K562 (cell line): ENCODE measurements at regions not wholly inside any gene's neighbourhood (a gene's known extent, or its start where the extent isn't known, plus 50 kb on each side); places are given as distances from the start of the nearest gene placed in this dataset.
A peak's percentile ranks its signal among the peaks of the same experiment; 100 is the strongest.

Experiments used
- ATAC-seq: fragments of 200-7000 bp; cut with Tn5 transposase; 3 replicates; pipeline ENCODE4 v1.9.1; 2020; ENCODE audit warnings: moderate library complexity
- BruUV-seq: library from RNA; stranded (reverse); fragments of 400-500 nt; replicated peaks from 2 replicates; lab custom pipeline; 2021; lab: Mats Ljungman, UMichigan
- CTCF ChIA-PET: fragments of 300-600 bp; formaldehyde crosslinking; extraction: SDS; loops from one replicate; lab custom pipeline; 2021; ENCODE audit warnings: low intra/inter-chr PET ratio; lab: Yijun Ruan, JAX
- POLR2A ChIA-PET: fragments of 300-600, 350-650 bp; sonication (Branson Sonifier 250); formaldehyde crosslinking; extraction: SDS; loops from one replicate; lab custom pipeline; 2021; ENCODE audit warnings: antibody characterized with exemption, inconsistent platforms; lab: Yijun Ruan, JAX
- DNase-seq, 4 experiments: peaks; one replicate each; pipeline versions ENCODE4 v3.0.0 to v3.0.0-alpha.2; 2011 to 2018; ENCODE audit warnings: low spot score in 3 of 4, mixed read lengths in 3 of 4; ENCODE audit errors: extremely low read depth in 1 of 4
- FAIRE-seq: peaks from 2 replicates; lab custom pipeline; 2011; peaks lifted over from hg19 to GRCh38; lab: Jason Lieb, UNC
- H2AFZ ChIP-seq: 2 replicates; pipeline ENCODE4 v1.6.0; 2011; ENCODE audit warnings: low read depth, low read length, control low read depth, inconsistent platforms
- H3K27ac ChIP-seq: fragments of 200-600 bp; 3 replicates; pipeline ENCODE4 v1.8.0; 2011; ENCODE audit warnings: low read depth, mild to moderate bottlenecking, control low read depth, inconsistent platforms, low read length, moderate library complexity, mixed read lengths; ENCODE audit errors: extremely low read depth
- H3K27me3 ChIP-seq, 2 experiments: fragments of 300-600 bp in 1 of 2; 2 replicates in 1 of 2; 3 replicates in 1 of 2; pipeline versions ENCODE4 v1.6.0 to v1.8.0; 2011; ENCODE audit warnings: inconsistent platforms in 2 of 2, low read length in 2 of 2, mild to moderate bottlenecking in 1 of 2, mixed read lengths in 1 of 2, moderate library complexity in 1 of 2; ENCODE audit not compliant: control insufficient read depth in 2 of 2, insufficient read depth in 2 of 2
- H3K36me3 ChIP-seq: fragments of 300-600 bp; 3 replicates; pipeline ENCODE4 v1.8.0; 2011; ENCODE audit warnings: mild to moderate bottlenecking, low read length, inconsistent platforms; ENCODE audit not compliant: control insufficient read depth, insufficient read depth
- H3K4me1 ChIP-seq, 2 experiments: fragments of 200-600 bp in 1 of 2; replicated peaks in 1 of 2; 2 replicates in 1 of 2; 3 replicates in 1 of 2; pipeline versions ENCODE4 v1.5.1 to v1.8.0; 2011; ENCODE audit warnings: inconsistent platforms in 2 of 2, low read length in 2 of 2, mild to moderate bottlenecking in 1 of 2, mixed read lengths in 1 of 2, moderate library complexity in 1 of 2; ENCODE audit not compliant: control insufficient read depth in 2 of 2, insufficient read depth in 2 of 2
- H3K4me2 ChIP-seq: 2 replicates; pipeline ENCODE4 v1.6.1; 2011; ENCODE audit warnings: low read length, control low read depth, inconsistent platforms, mixed read lengths; ENCODE audit not compliant: insufficient read depth
- H3K4me3 ChIP-seq: fragments of 200-600 bp; sonication (generic), shearing (Covaris generic); 2 replicates; pipeline ENCODE4 v1.5.1; 2016; ENCODE audit warnings: control low read depth, inconsistent platforms
- H3K79me2 ChIP-seq: fragments of 200-600 bp; 3 replicates; pipeline ENCODE4 v1.8.0; 2011; ENCODE audit warnings: low read length, inconsistent platforms; ENCODE audit not compliant: control insufficient read depth, insufficient read depth
- H3K9ac ChIP-seq, 2 experiments: 2 replicates each; pipeline versions ENCODE4 v1.6.0 to v1.6.1; 2011; ENCODE audit warnings: low read depth in 2 of 2, low read length in 2 of 2, control low read depth in 1 of 2, inconsistent platforms in 1 of 2, mild to moderate bottlenecking in 1 of 2, mixed read lengths in 1 of 2; ENCODE audit not compliant: insufficient read depth in 1 of 2
- H3K9me1 ChIP-seq: one replicate; pipeline ENCODE4 v1.6.0; 2011; ENCODE audit warnings: inconsistent platforms, mild to moderate bottlenecking, low read length, moderate library complexity; ENCODE audit not compliant: control insufficient read depth, insufficient read depth
- H3K9me3 ChIP-seq: replicated peaks from 2 replicates; pipeline ENCODE4 v1.5.1; 2011; ENCODE audit warnings: low read depth, low read length, inconsistent platforms; ENCODE audit not compliant: control insufficient read depth, insufficient read depth
- H4K20me1 ChIP-seq: replicated peaks from 2 replicates; pipeline ENCODE4 v1.6.1; 2011; ENCODE audit warnings: low read length, inconsistent platforms, mixed read lengths; ENCODE audit not compliant: control insufficient read depth, insufficient read depth
- ATF7 ChIP-seq: fragments of 450-650 bp; IDR thresholded peaks from 2 replicates; pipeline ENCODE4 v1.7.1; 2014; ENCODE audit warnings: mild to moderate bottlenecking, moderate library complexity
- CEBPZ ChIP-seq: fragments of 150-350 bp; IDR thresholded peaks from 2 replicates; pipeline ENCODE4 v1.6.1; 2014; ENCODE audit warnings: low read depth, mild to moderate bottlenecking, low read length, borderline replicate concordance
- ETS2 ChIP-seq: IDR thresholded peaks from 2 replicates; pipeline ENCODE4 v1.6.1; 2016; ENCODE audit warnings: borderline replicate concordance, missing genetic modification characterization, mild to moderate bottlenecking, moderate library complexity, missing compliant biosample characterization; ENCODE audit not compliant: poor library complexity, severe bottlenecking
- FOXA3 ChIP-seq, 2 experiments: fragments of 450-650 bp in 1 of 2; sonication (generic) in 1 of 2; formaldehyde crosslinking; IDR thresholded peaks in 1 of 2; conservative IDR thresholded peaks in 1 of 2; 2 replicates each; pipeline versions ENCODE4 v1.4.0 to v1.8.0; 2020 to 2022; ENCODE audit warnings: mild to moderate bottlenecking in 2 of 2, missing genetic modification reagents in 1 of 2
- GATA2 ChIP-seq: sonication (generic); formaldehyde crosslinking; IDR thresholded peaks from 2 replicates; pipeline ENCODE4 v1.4.0; 2020; ENCODE audit warnings: mild to moderate bottlenecking, missing genetic modification reagents
- HNRNPK ChIP-seq: fragments of 200-400 bp; formaldehyde crosslinking; IDR thresholded peaks from one replicate; pipeline ENCODE4 v1.6.1; 2018; ENCODE audit warnings: mild to moderate bottlenecking, low read depth, low read length; ENCODE audit not compliant: poor library complexity, severe bottlenecking
- KLF1 ChIP-seq: fragments of 450-650 bp; IDR thresholded peaks from 2 replicates; pipeline ENCODE4 v1.6.1; 2016; ENCODE audit warnings: missing genetic modification characterization, missing compliant biosample characterization
- LARP7 ChIP-seq: fragments of 450-650 bp; IDR thresholded peaks from 2 replicates; pipeline ENCODE4 v1.6.1; 2016
- LCOR ChIP-seq: sonication (generic); formaldehyde crosslinking; IDR thresholded peaks from 2 replicates; pipeline ENCODE4 v1.8.0; 2022; ENCODE audit warnings: mild to moderate bottlenecking, missing genetic modification reagents
- NCOA6 ChIP-seq: fragments of 450-650 bp; IDR thresholded peaks from 2 replicates; pipeline ENCODE4 v1.6.1; 2017; ENCODE audit warnings: mild to moderate bottlenecking
- NCOR1 ChIP-seq: fragments of 450-650 bp; IDR thresholded peaks from 2 replicates; pipeline ENCODE4 v1.6.1; 2016; ENCODE audit warnings: mild to moderate bottlenecking, moderate library complexity
- NFE2L1 ChIP-seq: fragments of 450-650 bp; IDR thresholded peaks from 2 replicates; pipeline ENCODE4 v1.6.1; 2016; ENCODE audit warnings: missing genetic modification characterization, low read depth, mild to moderate bottlenecking, missing compliant biosample characterization, moderate library complexity, borderline replicate concordance
- NFIX ChIP-seq: fragments of 250-450 bp; sonication (Bioruptor Pico); IDR thresholded peaks from 2 replicates; pipeline ENCODE4 v1.4.0; 2020; ENCODE audit warnings: low read depth, mild to moderate bottlenecking, moderate library complexity
- PTBP1 ChIP-seq: fragments of 200-400 bp; formaldehyde crosslinking; IDR thresholded peaks from 2 replicates; pipeline ENCODE4 v1.6.1; 2017; ENCODE audit warnings: low read depth, low read length
- RFX7 ChIP-seq: fragments of 250-450 bp; sonication (Bioruptor Pico); IDR thresholded peaks from 2 replicates; pipeline ENCODE4 v1.5.1; 2021; ENCODE audit warnings: mild to moderate bottlenecking
- SREBF2 ChIP-seq: sonication (generic); formaldehyde crosslinking; IDR thresholded peaks from 2 replicates; pipeline ENCODE4 v1.4.0; 2020; ENCODE audit warnings: mild to moderate bottlenecking, missing genetic modification reagents
- THAP7 ChIP-seq: fragments of 250-450 bp; sonication (Bioruptor Pico); IDR thresholded peaks from 2 replicates; pipeline ENCODE4 v1.5.0; 2021
- ZC3H8 ChIP-seq: fragments of 450-650 bp; IDR thresholded peaks from 2 replicates; pipeline ENCODE4 v1.6.1; 2017
- ZNF263 ChIP-seq: sonication (generic); formaldehyde crosslinking; IDR thresholded peaks from 2 replicates; pipeline ENCODE4 v1.8.0; 2022; ENCODE audit warnings: mild to moderate bottlenecking, missing genetic modification reagents, borderline replicate concordance
- ZNF766 ChIP-seq: fragments of 200-800 bp; sonication (Bioruptor generic); conservative IDR thresholded peaks from 2 replicates; pipeline ENCODE4 v1.6.1; 2016; ENCODE audit warnings: missing genetic modification characterization, missing compliant biosample characterization
- WGBS: fragments of 100-300 bp; shearing (Covaris generic); methylation state at CpG from one replicate; pipeline ENCODE4 v1.1.6; 2016; ENCODE audit warnings: low coverage, mixed read lengths; ENCODE audit not compliant: insufficient coverage; ENCODE audit errors: missing lambda C conversion rate; 5-methylcytosine and 5-hydroxymethylcytosine counted together
- in situ Hi-C: fragments of 300-500 bp; cut with MboI; formaldehyde crosslinking; loops from 4 replicates; pipeline ENCODE4 v1.15.0; 2018; ENCODE audit warnings: inconsistent platforms, mixed read lengths
- intact Hi-C: fragments of 100-400 bp; cut with micrococcal nuclease; formaldehyde crosslinking; loops from 2 replicates; pipeline ENCODE4 v1.14.2; 2022

- Histone ChIP-seq H3K4me1 (peaks cover 4 to 5% of the 10 kb centered on the region in 2 experiments), H3K9ac (peak overlapping the region in 1 of 2 experiments; percentile 35; a peak in 1 of 4 replicates), H3K79me2 (no peaks in the 10 kb centered on the region), H2AFZ (no peak overlapping the region), H3K27me3 (no peaks in the 10 kb centered on the region), H3K4me3 (no peak overlapping the region), H4K20me1 (no peaks in the 10 kb centered on the region), H3K4me2 (no peak overlapping the region), H3K9me1 (no peaks in the 10 kb centered on the region), H3K27ac (no peak overlapping the region), H3K9me3 (no peaks in the 10 kb centered on the region), H3K36me3 (no peaks in the 10 kb centered on the region)
- BruUV-seq, result no TSS peak
- ChIA-PET CTCF (no interaction called here), POLR2A (interaction anchor here (0.8 to 2.1 kb wide), 4 partner anchors 9 to 27 kb away, joined by 3 to 5 read pairs (median 4); no protein-coding TSS in a partner anchor)
- intact Hi-C loops, result no loop called here
- no peak for DNase-seq
- no peak for FAIRE-seq
- 54% methylated on average over 19 of the region's 19 CpGs for WGBS
- in situ Hi-C loops, result no loop called here
- TF ChIP-seq KLF1 (tag), result no peak
- no peak for TF ChIP-seq HNRNPK
- TF ChIP-seq RFX7 (CRISPR knock-in tag), result no peak
- no peak for TF ChIP-seq ATF7
- no peak for TF ChIP-seq ZC3H8
- no peak for TF ChIP-seq FOXA3 (CRISPR knock-in tag; conservative IDR thresholded peaks at IDR 0.05 in 1 of 2, IDR thresholded peaks at IDR 0.05 in 1 of 2)
- no peak for TF ChIP-seq PTBP1
- no peak for TF ChIP-seq NFE2L1 (tag)
- no peak for TF ChIP-seq GATA2
- no peak for TF ChIP-seq LARP7
- TF ChIP-seq NCOA6, result no peak
- TF ChIP-seq CEBPZ, result no peak
- TF ChIP-seq SREBF2, result no peak
- no peak for TF ChIP-seq NFIX
- no peak for TF ChIP-seq NCOR1
- TF ChIP-seq LCOR (CRISPR knock-in tag), result no peak
- no peak for TF ChIP-seq ZNF263 (CRISPR knock-in tag)
- TF ChIP-seq ZNF766 (CRISPR knock-in tag), result no peak
- no peak for TF ChIP-seq THAP7
- no peak for TF ChIP-seq ETS2 (tag)
- no peak for ATAC-seq
These were observed 59.2 kb upstream of the TARBP1 start for GRCh38 chr1:234538062-234538731.
